SK-N-SH treated with all-trans-retinoic acid at 6 μM for 48 hours (cell line): ENCODE measurements at regions not wholly inside any gene's neighbourhood (a gene's known extent, or its start where the extent isn't known, plus 50 kb on each side); places are given as distances from the start of the nearest gene placed in this dataset.

Experiments
- ATAC-seq: fragments of 200-7000 bp; cut with Tn5 transposase; 3 replicates; pipeline ENCODE4 v1.9.1; 2020; ENCODE audit warnings: mild to moderate bottlenecking, moderate library complexity
- ARNTL ChIP-seq: fragments of 450-650 bp; formaldehyde crosslinking; IDR thresholded peaks from 2 replicates; pipeline ENCODE4 v1.5.0; 2020; ENCODE audit warnings: low read depth, mild to moderate bottlenecking, moderate library complexity, borderline replicate concordance
- BACH2 ChIP-seq: fragments of 250-450 bp; sonication (Bioruptor Pico); IDR thresholded peaks from 2 replicates; pipeline ENCODE4 v1.9.0; 2021; ENCODE audit warnings: mild to moderate bottlenecking, borderline replicate concordance
- CSDC2 ChIP-seq: fragments of 250-450 bp; sonication (Bioruptor Pico); IDR thresholded peaks from 2 replicates; pipeline ENCODE4 v1.5.0; 2020; ENCODE audit warnings: mild to moderate bottlenecking, moderate library complexity
- ESRRG ChIP-seq: fragments of 250-450 bp; sonication (Bioruptor Pico); IDR thresholded peaks from 2 replicates; pipeline ENCODE4 v1.6.1; 2021; ENCODE audit warnings: mild to moderate bottlenecking
- ISL1 ChIP-seq: fragments of 250-450 bp; sonication (Bioruptor Pico); IDR thresholded peaks from 2 replicates; pipeline ENCODE4 v2.1.2; 2022; ENCODE audit warnings: mild to moderate bottlenecking, moderate library complexity
- OSR1 ChIP-seq: fragments of 250-450 bp; sonication (Bioruptor Pico); IDR thresholded peaks from 2 replicates; pipeline ENCODE4 v1.8.0; 2022; ENCODE audit warnings: moderate library complexity, mild to moderate bottlenecking, inconsistent platforms
- PPARA ChIP-seq: fragments of 250-450 bp; sonication (Bioruptor Pico); IDR thresholded peaks from 2 replicates; pipeline ENCODE4 v1.5.0; 2020; ENCODE audit warnings: mild to moderate bottlenecking, borderline replicate concordance
- SNAI2 ChIP-seq: fragments of 250-450 bp; sonication (Bioruptor Pico); IDR thresholded peaks from 2 replicates; pipeline ENCODE4 v1.5.0; 2020; ENCODE audit warnings: mild to moderate bottlenecking, moderate library complexity
- TCF4 ChIP-seq: fragments of 250-450 bp; sonication (Bioruptor Pico); IDR thresholded peaks from 2 replicates; pipeline ENCODE4 v1.8.0; 2021; ENCODE audit warnings: mild to moderate bottlenecking, moderate library complexity, borderline replicate concordance
- TOX ChIP-seq: fragments of 250-450 bp; sonication (Bioruptor Pico); IDR thresholded peaks from 2 replicates; pipeline ENCODE4 v1.8.0; 2021; ENCODE audit warnings: mild to moderate bottlenecking, moderate library complexity, borderline replicate concordance
- ZNF565 ChIP-seq: fragments of 450-650 bp; formaldehyde crosslinking; conservative IDR thresholded peaks from 2 replicates; pipeline ENCODE4 v1.5.0; 2020; ENCODE audit warnings: low read depth, mild to moderate bottlenecking, moderate library complexity
- ZNF8 ChIP-seq: fragments of 450-650 bp; formaldehyde crosslinking; IDR thresholded peaks from 2 replicates; pipeline ENCODE4 v1.5.0; 2020; ENCODE audit warnings: mild to moderate bottlenecking, moderate library complexity
- TF ChIP-seq, protein P1 (sequence below): fragments of 250-450 bp; sonication (Bioruptor Pico); IDR thresholded peaks from 2 replicates; pipeline ENCODE4 v1.5.0; 2020; ENCODE audit warnings: mild to moderate bottlenecking, moderate library complexity
- TF ChIP-seq, protein P2 (sequence below): fragments of 250-450 bp; sonication (Bioruptor Pico); IDR thresholded peaks from 2 replicates; pipeline ENCODE4 v1.8.0; 2020; ENCODE audit warnings: mild to moderate bottlenecking, moderate library complexity, borderline replicate concordance
- TF ChIP-seq, protein P3 (sequence below): fragments of 250-450 bp; sonication (Bioruptor Pico); IDR thresholded peaks from 2 replicates; pipeline ENCODE4 v1.8.0; 2021; ENCODE audit warnings: low read depth, mild to moderate bottlenecking, moderate library complexity, borderline replicate concordance
- TF ChIP-seq, protein P4 (sequence below): fragments of 250-450 bp; sonication (Bioruptor Pico); IDR thresholded peaks from 2 replicates; pipeline ENCODE4 v1.5.1; 2021; ENCODE audit warnings: mild to moderate bottlenecking, moderate library complexity
- TF ChIP-seq, protein P5 (sequence below): fragments of 250-450 bp; sonication (Bioruptor Pico); IDR thresholded peaks from 2 replicates; pipeline ENCODE4 v1.5.1; 2020; ENCODE audit warnings: low read depth, mild to moderate bottlenecking, moderate library complexity

DNA sequence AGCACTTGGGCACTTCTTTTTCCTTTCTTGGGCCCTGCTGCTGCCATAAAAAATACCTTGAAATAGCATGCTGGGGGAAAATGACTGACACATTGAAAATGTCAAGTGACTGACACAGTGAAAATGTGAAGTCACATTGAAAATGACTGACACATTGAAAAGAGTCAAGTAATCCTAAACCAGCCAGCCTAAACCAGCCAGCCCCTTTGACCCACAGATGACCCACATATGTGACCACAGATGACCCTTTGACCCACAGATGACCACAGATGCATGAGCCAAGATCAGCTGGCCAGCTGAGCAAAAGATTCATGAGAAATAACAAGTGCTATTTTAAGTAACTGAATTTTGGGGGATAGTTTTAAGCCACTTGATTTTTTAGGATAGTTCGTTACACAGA, 97.8 kb upstream of the SLC28A3 start:
- no peak for TF ChIP-seq TCF4 (CRISPR knock-in tag)
- TF ChIP-seq, protein P1, sequence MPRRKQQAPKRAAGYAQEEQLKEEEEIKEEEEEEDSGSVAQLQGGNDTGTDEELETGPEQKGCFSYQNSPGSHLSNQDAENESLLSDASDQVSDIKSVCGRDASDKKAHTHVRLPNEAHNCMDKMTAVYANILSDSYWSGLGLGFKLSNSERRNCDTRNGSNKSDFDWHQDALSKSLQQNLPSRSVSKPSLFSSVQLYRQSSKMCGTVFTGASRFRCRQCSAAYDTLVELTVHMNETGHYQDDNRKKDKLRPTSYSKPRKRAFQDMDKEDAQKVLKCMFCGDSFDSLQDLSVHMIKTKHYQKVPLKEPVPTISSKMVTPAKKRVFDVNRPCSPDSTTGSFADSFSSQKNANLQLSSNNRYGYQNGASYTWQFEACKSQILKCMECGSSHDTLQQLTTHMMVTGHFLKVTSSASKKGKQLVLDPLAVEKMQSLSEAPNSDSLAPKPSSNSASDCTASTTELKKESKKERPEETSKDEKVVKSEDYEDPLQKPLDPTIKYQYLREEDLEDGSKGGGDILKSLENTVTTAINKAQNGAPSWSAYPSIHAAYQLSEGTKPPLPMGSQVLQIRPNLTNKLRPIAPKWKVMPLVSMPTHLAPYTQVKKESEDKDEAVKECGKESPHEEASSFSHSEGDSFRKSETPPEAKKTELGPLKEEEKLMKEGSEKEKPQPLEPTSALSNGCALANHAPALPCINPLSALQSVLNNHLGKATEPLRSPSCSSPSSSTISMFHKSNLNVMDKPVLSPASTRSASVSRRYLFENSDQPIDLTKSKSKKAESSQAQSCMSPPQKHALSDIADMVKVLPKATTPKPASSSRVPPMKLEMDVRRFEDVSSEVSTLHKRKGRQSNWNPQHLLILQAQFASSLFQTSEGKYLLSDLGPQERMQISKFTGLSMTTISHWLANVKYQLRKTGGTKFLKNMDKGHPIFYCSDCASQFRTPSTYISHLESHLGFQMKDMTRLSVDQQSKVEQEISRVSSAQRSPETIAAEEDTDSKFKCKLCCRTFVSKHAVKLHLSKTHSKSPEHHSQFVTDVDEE (CRISPR knock-in tag), result no peak
- TF ChIP-seq SNAI2, result no peak
- TF ChIP-seq ZNF565 (CRISPR knock-in tag), result no peak
- TF ChIP-seq CSDC2, result no peak
- no peak for TF ChIP-seq ISL1 (CRISPR knock-in tag)
- TF ChIP-seq, protein P2, sequence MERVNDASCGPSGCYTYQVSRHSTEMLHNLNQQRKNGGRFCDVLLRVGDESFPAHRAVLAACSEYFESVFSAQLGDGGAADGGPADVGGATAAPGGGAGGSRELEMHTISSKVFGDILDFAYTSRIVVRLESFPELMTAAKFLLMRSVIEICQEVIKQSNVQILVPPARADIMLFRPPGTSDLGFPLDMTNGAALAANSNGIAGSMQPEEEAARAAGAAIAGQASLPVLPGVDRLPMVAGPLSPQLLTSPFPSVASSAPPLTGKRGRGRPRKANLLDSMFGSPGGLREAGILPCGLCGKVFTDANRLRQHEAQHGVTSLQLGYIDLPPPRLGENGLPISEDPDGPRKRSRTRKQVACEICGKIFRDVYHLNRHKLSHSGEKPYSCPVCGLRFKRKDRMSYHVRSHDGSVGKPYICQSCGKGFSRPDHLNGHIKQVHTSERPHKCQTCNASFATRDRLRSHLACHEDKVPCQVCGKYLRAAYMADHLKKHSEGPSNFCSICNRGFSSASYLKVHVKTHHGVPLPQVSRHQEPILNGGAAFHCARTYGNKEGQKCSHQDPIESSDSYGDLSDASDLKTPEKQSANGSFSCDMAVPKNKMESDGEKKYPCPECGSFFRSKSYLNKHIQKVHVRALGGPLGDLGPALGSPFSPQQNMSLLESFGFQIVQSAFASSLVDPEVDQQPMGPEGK (CRISPR knock-in tag), result no peak
- TF ChIP-seq ESRRG (CRISPR knock-in tag), result no peak
- TF ChIP-seq ZNF8 (CRISPR knock-in tag), result no peak
- no peak for TF ChIP-seq TOX (CRISPR knock-in tag)

DNA sequence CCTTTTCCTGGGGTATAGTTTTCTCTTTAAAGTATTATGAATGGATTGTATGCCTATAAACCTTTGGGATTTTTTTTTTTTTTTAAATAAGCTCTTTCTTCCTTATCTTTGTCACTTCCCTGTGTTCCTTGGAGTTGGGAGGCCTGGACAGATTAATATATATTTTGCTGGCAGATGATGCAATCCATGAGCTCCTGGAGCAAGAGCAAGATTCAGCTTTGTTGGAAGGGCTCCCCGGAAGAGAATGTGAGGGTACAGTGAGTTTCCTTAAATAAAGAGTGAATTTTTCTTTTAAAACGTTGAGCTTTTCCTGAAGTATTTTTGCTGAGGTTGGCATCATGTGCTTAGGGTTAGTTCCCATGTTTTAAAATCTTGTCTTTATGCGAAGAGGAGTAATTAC, 98.7 kb upstream of the SLC28A3 start:
- ATAC-seq, result no peak
- no peak for TF ChIP-seq ARNTL
- no peak for TF ChIP-seq OSR1
- TF ChIP-seq, protein P3, sequence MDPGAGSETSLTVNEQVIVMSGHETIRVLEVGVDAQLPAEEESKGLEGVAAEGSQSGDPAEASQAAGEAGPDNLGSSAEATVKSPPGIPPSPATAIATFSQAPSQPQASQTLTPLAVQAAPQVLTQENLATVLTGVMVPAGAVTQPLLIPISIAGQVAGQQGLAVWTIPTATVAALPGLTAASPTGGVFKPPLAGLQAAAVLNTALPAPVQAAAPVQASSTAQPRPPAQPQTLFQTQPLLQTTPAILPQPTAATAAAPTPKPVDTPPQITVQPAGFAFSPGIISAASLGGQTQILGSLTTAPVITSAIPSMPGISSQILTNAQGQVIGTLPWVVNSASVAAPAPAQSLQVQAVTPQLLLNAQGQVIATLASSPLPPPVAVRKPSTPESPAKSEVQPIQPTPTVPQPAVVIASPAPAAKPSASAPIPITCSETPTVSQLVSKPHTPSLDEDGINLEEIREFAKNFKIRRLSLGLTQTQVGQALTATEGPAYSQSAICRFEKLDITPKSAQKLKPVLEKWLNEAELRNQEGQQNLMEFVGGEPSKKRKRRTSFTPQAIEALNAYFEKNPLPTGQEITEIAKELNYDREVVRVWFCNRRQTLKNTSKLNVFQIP (CRISPR knock-in tag), result no peak
- TF ChIP-seq PPARA (CRISPR knock-in tag), result no peak
- TF ChIP-seq, protein P4, sequence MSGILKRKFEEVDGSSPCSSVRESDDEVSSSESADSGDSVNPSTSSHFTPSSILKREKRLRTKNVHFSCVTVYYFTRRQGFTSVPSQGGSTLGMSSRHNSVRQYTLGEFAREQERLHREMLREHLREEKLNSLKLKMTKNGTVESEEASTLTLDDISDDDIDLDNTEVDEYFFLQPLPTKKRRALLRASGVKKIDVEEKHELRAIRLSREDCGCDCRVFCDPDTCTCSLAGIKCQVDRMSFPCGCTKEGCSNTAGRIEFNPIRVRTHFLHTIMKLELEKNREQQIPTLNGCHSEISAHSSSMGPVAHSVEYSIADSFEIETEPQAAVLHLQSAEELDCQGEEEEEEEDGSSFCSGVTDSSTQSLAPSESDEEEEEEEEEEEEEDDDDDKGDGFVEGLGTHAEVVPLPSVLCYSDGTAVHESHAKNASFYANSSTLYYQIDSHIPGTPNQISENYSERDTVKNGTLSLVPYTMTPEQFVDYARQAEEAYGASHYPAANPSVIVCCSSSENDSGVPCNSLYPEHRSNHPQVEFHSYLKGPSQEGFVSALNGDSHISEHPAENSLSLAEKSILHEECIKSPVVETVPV (CRISPR knock-in tag), result no peak
- TF ChIP-seq BACH2 (CRISPR knock-in tag), result no peak

More for the DNA sequence above, 97.8 kb upstream of the SLC28A3 start:
- no peak for ATAC-seq

DNA sequence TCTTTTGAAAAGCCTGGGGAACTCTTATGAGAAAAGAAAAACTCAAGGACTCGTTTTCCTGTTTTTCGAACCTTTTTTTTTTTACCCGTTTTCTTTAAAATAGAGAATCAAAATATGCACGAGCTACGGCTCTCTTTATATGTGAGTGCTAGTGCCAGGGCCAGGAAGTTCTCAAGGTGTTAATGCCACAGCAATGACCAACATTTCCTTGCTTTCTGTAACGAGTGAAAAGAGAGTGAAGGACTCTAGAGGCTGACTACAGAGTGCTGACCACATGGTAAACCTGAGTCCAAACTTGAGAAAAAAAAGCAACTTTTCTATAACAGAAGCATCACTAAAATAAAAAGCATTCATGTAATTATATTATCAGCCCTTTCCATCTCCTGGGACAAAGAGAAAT, 102.2 kb upstream of the SLC28A3 start:
- ATAC-seq, result no peak
- TF ChIP-seq, protein P1 (CRISPR knock-in tag), result no peak
- TF ChIP-seq, protein P5, sequence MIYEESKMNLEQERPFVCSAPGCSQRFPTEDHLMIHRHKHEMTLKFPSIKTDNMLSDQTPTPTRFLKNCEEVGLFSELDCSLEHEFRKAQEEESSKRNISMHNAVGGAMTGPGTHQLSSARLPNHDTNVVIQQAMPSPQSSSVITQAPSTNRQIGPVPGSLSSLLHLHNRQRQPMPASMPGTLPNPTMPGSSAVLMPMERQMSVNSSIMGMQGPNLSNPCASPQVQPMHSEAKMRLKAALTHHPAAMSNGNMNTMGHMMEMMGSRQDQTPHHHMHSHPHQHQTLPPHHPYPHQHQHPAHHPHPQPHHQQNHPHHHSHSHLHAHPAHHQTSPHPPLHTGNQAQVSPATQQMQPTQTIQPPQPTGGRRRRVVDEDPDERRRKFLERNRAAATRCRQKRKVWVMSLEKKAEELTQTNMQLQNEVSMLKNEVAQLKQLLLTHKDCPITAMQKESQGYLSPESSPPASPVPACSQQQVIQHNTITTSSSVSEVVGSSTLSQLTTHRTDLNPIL (CRISPR knock-in tag), result no peak
